NCI-H146 treated with DMSO at 0.1 percent for 48 hours (cell line): ENCODE measurements at regions not wholly inside any gene's neighbourhood (a gene's known extent, or its start where the extent isn't known, plus 50 kb on each side); places are given as distances from the start of the nearest gene placed in this dataset.
A peak's percentile ranks its signal among the peaks of the same experiment; 100 is the strongest.

Experiments
- DNase-seq: peaks from one replicate; lab custom pipeline; 2025; ENCODE audit not compliant: unreplicated experiment; lab: John Stamatoyannopoulos, UW

DNA sequence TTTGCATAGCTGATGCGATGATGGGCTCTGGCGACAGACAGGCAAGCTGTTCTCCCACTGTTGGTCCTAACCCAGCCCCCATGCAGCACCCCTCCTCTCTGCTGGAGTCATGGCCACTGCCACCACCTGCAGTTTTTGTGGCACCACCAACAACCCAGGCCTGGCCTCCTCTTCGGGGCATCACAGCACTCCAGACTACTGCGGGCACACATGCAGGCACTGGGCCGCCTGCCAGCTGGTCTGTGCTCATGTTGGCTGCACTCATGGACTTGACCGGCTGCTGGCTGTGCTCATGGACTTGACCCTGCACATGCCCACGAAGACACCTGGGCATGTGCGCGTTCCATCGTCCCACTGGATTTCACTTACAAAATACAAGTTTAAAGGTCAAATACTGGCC lies 130.9 kb upstream of the TMEM108 start:
- DNase-seq, result no peak

DNA sequence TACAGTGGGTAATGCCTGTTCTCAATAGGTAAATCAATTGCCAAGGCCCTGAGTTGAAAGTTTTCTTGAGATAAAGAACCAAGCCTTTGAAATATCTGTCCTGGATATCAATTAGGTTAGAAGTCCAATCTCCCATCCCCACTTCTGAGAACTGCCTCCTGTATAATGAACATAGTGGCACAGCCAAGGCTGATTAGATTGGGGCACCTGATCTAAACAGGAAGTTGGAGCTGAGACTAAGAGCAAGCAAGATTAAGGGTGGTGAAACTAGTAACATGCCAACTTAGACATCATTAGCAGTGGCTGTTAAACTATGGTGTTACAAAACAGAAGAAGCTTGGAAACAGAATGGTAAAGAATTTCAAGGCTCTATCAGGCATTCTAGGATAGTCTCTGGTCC lies 137.7 kb upstream of the TMEM108 start:
- DNase-seq, result no peak

DNA sequence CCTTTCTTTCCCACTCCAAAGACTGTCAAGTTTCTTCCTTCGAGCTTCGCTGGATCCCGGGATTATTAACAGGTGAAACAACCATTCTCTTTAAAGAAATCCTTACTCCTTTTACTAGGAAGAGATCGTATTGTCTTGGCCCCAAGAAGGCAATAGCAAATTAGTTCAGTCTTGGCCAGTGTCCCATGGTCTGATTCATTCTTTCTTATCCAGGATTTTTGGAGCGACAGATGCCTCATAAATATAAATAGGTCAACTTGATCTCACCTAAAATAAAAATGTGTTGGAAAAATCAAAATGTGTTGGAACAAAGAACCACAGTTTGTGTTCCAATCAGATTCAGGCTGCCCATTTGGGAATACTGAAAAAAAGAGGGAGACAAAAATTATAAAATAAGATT lies 140.1 kb upstream of the TMEM108 start:
- no peak for DNase-seq

DNA sequence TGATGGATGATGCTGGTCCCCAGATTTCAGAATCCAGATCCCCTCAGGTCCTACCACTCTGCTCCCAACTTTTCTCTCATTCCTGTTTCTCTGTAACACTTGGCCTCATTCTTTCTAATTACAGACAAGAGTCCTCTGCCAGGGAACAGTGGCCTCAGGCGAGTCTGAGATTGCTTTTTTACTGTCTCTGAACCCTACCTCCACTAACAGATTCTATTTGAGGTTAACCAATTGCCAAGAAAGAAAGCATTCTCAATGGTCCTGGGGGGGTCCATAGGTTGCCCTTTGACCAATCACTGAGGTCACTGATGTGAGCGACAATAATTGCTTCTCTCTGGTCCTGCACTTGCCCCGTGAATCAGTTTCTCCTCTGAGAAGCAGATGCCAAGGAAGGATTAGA lies 145.2 kb upstream of the TMEM108 start:
- DNase-seq, result no peak

DNA sequence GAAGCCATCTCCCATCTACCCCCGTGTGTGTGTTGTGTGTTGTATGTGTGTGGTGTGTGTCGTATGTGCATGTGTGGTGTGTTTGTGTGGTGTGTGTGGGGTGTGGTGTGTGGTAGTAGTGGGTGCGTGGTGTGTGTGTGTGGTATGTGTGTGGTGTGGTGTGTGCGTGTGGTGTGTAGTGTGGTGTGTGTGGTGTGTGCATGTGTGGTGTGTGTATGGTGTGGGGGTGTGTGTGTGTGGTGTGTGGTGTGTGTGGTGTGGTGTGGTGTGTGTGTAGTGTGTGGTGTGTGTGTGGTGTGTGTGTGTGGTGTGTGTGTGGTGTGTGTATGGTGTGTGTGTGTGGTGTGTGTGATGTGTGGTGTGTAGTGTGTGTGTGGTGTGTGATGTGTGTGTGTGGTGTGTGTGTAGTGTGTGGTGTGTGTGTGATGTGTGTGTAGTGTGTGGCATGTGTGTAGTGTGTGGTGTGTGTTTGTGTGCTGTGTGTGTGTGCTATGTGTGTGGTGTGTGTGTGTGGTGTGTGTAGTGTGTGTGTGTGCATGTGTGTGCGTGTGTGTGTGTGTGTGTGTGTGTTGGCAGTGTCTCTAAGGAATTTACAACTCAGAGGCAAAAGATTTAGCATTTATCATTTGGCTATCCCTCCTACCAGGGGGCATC lies 156.3 kb upstream of the TMEM108 start:
- no peak for DNase-seq

DNA sequence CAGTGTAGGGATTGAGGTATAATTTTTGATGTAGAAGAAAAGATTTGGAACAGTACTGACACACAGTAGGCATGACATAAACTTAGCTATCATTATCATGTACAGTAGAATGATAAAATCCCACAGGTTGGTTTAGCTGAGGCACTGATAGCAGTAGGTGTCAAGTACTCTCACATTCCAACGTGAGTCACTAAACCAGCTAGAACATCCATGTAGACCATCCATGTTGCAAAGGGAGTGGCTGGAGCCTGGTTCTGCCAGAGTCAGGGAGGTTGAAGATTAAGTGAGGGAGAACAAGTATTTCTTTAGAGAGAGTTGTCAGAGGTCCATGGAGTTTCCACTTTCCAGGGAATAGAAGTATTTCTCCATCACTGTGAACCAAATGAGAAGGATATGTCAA lies 157.2 kb upstream of the TMEM108 start:
- DNase-seq, result no peak

DNA sequence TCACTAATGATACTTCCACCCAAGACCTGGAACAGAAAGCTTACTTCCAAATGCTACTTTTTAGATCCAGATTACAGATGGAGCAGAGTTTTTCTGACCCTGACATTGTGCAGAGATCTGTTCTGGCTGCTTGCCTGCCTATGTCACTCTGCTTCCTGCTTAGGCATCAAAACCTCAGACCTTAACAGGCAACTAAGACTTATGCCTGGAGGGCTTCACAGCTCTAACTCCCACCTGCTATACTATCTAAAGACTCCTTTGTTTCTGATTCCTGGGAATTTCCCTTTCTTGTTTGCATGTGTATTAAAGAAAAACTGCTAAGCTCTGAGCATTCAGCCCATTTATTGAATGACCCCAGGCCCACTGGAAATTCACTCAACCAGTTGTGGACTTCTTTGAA lies 157.4 kb upstream of the NPHP3 start:
- DNase-seq, result peak; percentile 31

DNA sequence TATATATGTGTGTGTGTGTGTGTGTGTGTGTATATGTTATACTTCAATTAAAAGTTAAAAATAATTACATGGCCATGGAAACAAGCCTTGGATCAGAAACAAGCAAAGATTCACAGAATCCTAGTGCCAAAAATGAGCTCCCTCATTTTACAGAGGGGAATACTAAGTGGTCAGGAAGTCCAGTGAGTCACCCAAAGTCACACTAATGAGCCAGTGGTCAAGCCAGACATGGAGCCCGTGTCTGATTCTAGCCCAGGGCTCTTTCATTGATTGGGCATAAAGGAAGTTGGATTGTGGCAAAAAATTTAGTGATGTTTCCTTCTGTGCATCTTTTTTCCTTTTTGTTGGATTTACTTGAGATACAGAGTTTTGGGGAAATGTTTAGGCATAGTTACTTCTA lies 152.5 kb upstream of the NPHP3 start:
- DNase-seq, result no peak

DNA sequence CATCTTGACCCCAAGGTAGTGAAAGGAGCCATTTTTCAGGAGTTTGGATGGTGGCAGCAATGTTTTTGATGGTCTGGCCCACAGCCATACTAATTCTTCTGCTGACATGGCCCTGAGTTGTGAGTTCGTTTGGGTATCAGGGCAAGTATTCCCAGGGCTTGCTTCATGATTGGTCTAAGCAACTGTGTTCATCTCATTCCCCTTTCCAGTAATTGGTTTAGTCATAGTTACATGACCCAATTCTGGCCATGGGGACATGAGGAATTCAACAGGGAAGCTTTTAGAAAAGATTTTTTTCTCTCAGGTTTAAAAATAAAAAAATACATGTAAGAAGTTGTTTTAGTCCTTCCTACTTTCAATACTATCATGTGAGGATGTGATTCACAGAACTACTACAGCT lies 150.5 kb upstream of the NPHP3 start:
- no peak for DNase-seq

DNA sequence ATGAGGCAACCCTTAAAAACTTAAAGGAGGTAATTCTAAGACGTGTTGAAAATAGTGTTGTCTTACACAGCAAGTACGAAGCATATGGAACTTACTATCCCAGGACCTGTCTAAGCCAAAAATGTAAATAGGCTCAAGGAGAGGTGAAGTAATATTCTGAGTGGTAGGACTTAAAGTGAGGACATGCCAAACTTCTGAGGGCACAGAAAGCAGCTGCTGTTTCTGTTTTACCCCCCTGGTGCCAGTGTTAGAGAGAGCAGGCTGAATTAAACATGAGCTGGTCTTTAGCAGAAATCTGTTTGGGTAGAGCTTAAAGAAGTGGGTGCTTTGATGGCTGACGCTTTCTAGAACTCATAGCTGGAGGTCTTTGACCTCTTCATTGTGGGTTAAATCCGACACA lies 149.7 kb upstream of the NPHP3 start:
- no peak for DNase-seq

DNA sequence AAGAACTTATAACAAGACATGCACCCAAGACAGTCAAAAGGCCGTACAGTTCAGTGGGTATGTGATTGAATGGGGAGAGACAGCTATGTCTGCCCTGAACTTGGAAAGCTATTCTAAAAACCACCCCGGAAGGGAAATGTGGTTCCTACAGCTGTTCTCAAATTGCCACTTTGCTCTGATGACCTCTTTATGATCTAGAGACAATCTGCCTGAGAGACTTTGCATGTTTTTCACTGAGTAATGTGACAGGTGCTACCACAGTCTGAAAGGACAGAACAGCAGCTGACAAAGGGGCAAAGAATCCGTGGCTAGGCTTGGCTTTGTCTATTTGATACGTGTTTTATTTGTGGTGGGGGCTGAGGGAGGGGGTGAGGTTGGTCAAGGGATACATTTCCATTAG lies 148.3 kb upstream of the NPHP3 start:
- DNase-seq, result peak; percentile 66

DNA sequence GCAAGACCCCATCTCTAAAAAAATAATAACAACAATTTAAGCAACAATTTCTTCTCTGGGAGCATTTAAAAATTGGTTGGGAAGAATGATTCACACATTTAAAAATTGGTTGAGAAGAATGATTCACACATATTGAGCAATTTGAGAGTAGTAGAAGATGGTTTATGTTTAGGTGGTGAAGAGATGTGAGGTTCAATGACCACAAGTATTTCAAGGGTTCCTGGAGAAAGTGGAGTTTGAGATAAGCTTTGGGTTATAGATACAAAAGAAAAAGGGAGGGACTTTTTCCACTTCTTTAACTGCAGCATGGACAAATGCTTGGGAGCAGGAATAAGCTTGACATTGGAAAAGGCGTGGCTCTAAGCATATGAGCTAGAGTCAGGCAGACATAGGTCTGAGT lies 145.7 kb upstream of the NPHP3 start:
- DNase-seq, result no peak

DNA sequence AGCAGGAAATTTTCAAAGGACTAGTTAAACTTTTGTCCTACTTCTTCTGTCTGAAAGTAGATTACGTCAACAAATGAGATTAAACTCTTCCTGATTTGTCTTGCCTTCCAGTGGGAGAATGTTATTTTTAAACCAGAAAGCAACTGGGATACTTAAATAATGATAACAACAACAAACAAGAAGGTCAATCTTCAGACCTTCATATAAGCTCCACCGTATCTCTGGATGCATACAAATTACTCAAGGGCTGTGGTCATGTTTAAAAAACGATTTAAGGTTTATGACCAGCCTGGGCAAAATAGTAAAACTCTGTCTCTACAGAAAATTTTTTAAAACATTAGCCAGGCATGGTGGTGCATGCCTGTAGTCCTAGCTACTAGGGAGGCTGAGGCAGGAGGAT lies 145.3 kb upstream of the NPHP3 start:
- DNase-seq, result no peak

DNA sequence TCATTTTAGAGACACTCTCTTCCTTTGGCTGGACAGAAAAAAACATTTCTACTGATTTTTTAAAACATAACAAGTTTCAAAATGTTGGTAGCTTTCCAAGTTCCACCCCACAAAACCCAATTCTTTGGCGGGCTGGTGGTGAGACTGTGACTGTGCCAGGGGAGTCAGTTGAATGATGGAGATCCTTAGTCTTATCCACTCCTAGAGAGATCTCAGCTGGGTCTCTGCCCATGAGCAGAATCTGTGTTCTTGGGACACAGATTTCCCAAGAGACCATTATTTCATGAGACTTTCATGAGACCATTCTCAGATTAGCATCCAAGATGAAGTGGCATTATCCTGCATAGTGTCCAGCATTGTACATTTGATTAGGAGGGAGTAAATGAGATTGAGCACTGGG lies 135.1 kb upstream of the NPHP3 start:
- no peak for DNase-seq

DNA sequence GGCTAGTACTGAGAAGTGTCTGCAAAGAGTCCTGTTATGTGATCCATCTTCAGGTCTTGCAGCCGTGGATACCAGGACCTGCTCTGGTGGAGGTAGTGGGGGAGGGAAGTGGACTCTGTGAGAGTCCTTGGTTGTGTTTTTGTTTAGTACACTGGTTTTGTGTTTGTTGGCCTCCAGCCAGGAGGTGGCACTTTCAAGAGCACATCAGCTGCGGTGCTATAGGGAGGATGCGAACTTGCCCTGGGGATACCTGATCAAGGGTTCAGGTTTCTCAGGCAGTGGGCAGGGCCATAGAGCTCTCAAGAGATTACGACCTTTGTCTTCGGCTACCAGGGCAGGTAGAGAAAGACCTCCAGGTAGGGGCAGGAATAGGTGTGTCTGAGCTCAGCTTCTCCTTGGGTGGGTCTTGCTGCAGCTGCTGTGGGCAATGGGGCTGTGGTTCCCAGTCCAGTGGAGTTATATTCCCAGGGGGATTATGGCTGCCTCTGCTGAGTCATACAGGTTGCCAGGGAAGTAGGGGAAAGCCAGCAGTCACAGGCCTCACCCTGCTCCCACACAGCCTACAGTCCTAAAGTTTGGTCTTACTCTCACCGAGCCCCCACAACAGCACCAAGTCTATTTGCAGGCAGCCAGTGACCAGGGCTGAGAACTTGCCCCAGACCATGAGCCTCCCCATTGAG lies 132.8 kb upstream of the NPHP3 start:
- DNase-seq, result no peak

DNA sequence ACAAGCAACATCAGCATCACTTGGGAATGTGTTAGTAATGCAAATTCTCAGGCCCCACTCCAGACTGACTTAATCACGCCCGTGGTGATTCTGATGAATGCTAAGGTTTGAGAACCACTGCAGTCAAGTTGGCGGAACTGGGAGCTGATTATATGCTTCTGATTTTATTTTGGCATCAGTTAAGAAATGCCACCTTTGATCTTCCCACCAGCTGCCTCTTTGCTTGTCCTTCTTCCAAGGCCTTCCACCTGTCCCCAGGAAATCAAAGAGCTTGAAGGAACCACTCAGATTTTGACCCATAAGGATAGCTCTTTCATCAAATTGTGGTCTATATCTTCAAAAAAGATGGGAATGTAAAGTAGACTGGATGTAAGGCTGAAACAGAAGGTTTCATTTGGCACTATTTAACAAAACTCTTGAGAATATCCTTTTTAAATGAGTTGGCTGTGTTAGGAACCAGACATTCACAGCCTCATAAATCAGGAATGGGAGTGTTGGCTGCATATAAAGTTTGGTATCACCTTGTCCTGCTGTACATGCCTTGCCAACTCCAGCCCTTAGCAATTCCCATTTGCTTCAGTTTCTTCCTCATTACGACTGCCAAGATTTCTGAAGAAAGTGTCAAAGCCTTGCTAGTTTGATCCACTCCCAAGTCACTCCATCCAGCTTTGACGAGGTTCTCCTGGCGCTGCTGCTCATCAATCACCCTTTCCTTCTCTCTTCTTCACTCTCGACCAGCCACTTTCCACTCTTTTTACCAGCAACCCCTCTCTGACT lies 125.8 kb upstream of the NPHP3 start:
- DNase-seq, result no peak

DNA sequence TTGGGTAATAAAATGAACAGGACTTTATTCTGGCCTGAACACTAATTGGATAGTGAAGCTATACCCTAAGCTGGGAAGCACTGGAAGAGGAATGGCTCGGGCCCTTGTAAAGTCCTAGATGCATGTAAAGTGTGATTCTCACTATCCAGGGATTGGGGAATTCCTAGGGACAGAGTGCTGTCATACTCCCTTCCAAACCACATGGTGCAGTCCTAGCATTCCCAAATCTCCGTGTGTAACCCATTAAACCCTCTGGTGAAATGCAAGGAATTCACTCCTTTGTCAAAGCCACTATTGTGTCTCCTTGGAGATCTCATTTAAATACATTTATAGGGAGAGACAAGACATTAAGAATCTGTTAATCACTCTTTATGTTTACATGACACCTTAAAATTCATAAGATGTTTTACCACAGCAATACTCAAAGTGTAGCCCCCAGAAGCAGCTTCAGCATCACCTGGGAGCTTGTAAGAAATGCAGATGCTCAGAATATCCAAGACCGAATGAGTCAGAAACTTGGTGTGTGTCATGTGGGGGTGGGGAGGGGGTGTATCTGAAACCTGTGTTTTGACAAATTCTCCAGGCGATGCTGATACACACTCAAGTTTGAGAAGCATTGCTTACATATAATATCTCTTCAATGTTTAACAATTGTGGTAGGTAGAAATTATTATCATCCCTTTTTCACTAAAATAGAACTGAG lies 121.8 kb upstream of the NPHP3 start:
- no peak for DNase-seq

DNA sequence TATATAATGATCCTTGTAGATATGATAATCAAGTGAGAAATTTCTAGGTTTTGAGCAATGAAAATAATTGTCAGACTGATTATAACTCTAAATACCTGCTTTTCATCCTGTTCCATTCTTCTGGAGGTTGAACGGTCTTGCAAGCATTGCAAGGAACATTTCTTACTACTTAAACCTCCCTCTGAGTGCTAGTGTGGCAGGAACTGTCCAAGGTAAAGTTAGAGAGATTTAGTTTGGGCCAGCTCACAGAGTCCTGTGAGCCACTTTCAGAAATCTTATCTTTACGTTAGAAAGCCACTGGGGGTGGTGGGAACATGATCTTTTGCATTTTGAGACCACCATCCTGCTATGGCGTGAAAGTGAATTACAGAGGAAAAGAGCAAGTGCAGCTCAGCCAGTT lies 121.1 kb upstream of the NPHP3 start:
- DNase-seq, result no peak

DNA sequence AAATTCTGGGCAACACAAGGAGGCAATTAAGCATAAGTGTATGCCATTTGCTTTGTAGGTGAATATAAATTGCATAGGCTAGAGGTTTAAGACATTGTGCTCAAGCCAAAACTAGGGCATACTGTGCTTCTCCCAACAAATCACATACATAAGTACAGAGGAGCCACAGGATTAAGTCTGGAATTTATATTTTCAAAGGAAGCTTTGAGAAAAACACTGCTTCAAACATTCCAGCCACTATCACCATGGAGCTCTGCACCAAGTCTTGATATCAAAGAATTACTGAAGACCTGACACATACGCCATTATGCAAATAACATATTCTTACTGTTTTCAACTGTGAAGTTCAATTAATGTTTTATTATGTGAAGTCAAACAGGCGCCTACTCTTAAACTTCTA lies 119.4 kb upstream of the NPHP3 start:
- DNase-seq, result no peak

DNA sequence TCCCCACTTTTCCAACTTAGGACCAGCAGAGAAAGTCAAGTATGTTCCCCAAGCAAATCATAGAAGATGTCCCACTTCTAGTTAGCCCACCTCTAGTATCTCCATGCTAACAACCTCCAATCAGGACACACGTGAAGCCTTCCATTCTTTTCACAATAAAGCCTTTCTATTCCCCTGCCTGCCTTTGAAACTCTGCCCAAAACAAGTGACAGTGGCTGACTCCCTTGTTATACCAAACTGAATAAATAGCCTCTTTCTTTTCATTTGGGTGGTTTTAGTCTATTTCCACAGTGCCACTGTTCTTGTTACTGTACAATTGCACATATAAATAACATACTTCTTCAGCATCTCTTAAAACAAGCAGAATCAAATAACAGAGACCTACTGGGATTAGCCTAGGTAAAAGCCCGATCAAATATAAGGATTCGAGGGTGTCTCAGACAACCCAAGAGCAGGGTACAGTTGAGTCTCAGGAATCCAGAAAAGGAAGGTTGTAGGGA lies 118.0 kb upstream of the NPHP3 start:
- no peak for DNase-seq

DNA sequence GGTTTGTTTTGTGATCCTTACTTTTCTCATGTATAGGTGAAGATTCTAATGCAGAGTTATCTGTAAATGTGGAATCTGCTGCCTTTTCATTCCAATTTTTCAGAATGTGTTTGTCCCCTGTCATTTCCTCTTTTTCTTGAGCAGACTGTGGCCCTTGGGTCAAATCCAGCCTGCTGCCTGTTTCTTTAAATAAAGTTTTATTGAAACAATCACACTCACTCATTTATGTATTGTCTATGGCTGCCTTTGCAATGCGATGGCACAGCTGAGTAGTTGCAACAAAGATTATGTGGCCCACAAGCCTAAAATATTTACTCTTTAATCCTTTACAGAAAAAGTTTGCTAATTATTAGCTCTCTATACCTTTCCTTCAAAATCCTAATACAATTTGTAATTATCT lies 116.3 kb upstream of the NPHP3 start:
- DNase-seq, result no peak

DNA sequence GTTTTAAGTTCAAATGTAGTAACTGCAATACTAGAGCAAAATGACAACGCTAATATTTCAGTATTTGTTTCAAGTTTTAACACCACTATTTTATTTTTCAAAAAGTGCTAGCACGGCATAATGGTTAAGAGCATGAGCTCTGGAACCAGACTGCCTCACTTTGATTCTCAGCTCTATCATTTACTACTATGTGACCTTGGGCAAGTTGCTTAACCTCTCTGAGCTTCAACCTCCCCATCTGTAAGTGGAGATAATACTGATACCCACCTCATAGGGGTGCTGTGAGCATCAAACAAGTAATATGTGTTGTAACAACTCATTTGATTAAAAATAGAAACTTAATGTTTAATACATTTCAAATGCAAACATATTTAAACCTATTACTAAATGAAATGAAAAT lies 115.4 kb upstream of the NPHP3 start:
- DNase-seq, result no peak
